ENCODE measurements at regions not wholly inside any gene's neighbourhood (a gene's known extent, or its start where the extent isn't known, plus 50 kb on each side); places are given as distances from the start of the nearest gene placed in this dataset.

- Histone ChIP-seq H3K9me2 (ENCODE audit: insufficient read depth) (no peaks in the 10 kb centered on the region), H3K27ac (ENCODE audit: low read depth, low read length) (no peak overlapping the region), H3K36me3 (ENCODE audit: control insufficient read depth in 1 of 2, insufficient read depth in 2 of 2, low read length in 2 of 2) (no peaks in the 10 kb centered on the region), H4K20me1 (ENCODE audit: insufficient read depth) (no peaks in the 10 kb centered on the region), H3K9ac (ENCODE audit: low read length) (no peak overlapping the region), H3K9me3 (ENCODE audit: control insufficient read depth in 1 of 2, insufficient read depth in 1 of 2, low read depth in 1 of 2, low read length in 2 of 2) (no peaks in the 10 kb centered on the region), H2AFZ (ENCODE audit: low read depth, low read length, poor library complexity, severe bottlenecking) (no peak overlapping the region), H3K4me1 (ENCODE audit: control insufficient read depth in 1 of 2, insufficient read depth in 2 of 2, low read length in 2 of 2) (no peaks in the 10 kb centered on the region), H3K27me3 (ENCODE audit: insufficient read depth, low read length) (0 out of 2 replicates have a peak, but pooled peaks cover 4% of the 10 kb centered on the region), H3K79me2 (ENCODE audit: insufficient read depth, low read length) (no peaks in the 10 kb centered on the region), H3K4me3 (replicated peaks in 1 of 2; ENCODE audit: low read depth in 1 of 2, low read length in 2 of 2) (no peak overlapping the region), H3K4me2 (ENCODE audit: low read length) (no peak overlapping the region)
- BruUV-seq (replicated peaks) = no TSS peak
- RAD21 ChIA-PET (ENCODE audit: low non-redundant PET in 1 of 2, low total read pairs in 2 of 2, uncharacterized antibody in 2 of 2, unreplicated experiment in 2 of 2) = no interaction called here
- CTCF ChIA-PET = no interaction called here
- intact Hi-C loops (cut with micrococcal nuclease) = no loop called here
- POLR2A ChIA-PET = no interaction called here
- ATAC-seq (no peak), DNase-seq (ENCODE audit: low read depth, low spot score) (no peak)
- TF ChIP-seq MAX (IDR thresholded peaks at IDR 0.05) (no peak), JUND (IDR thresholded peaks at IDR 0.05) (no peak), POLR2A (IDR thresholded peaks at IDR 0.05; ENCODE audit: borderline replicate concordance, extremely low read depth, insufficient read depth, insufficient read length) (no peak), ZFX (IDR thresholded peaks at IDR 0.05) (no peak), ELF1 (IDR thresholded peaks at IDR 0.05; ENCODE audit: borderline replicate concordance, low read depth) (no peak), CBX3 (IDR thresholded peaks at IDR 0.05; ENCODE audit: low read depth) (no peak), YY1 (IDR thresholded peaks at IDR 0.05; ENCODE audit: extremely low read depth, insufficient replicate concordance, low read depth, low read length) (no peak), SIN3A (IDR thresholded peaks at IDR 0.05; ENCODE audit: low read depth) (no peak), RAD21 (IDR thresholded peaks at IDR 0.05; ENCODE audit: low read depth) (no peak), SRF (IDR thresholded peaks at IDR 0.05; ENCODE audit: low read depth) (no peak), TCF7L2 (IDR thresholded peaks at IDR 0.05; ENCODE audit: borderline replicate concordance, extremely low read depth, insufficient read depth, insufficient read length) (no peak), SP1 (IDR thresholded peaks at IDR 0.05; ENCODE audit: low read depth) (no peak), FOSL1 (IDR thresholded peaks at IDR 0.05; ENCODE audit: low read depth) (no peak), EGR1 (IDR thresholded peaks at IDR 0.05; ENCODE audit: low read depth) (no peak), POLR2AphosphoS5 (IDR thresholded peaks at IDR 0.05; ENCODE audit: low read depth, low read length) (no peak), ATF3 (IDR thresholded peaks at IDR 0.05) (no peak), ZNF274 (IDR thresholded peaks at IDR 0.05; ENCODE audit: low read depth, low read length) (no peak), EZH2 (IDR thresholded peaks at IDR 0.05) (no peak)
- TF ChIP-seq, protein P1, sequence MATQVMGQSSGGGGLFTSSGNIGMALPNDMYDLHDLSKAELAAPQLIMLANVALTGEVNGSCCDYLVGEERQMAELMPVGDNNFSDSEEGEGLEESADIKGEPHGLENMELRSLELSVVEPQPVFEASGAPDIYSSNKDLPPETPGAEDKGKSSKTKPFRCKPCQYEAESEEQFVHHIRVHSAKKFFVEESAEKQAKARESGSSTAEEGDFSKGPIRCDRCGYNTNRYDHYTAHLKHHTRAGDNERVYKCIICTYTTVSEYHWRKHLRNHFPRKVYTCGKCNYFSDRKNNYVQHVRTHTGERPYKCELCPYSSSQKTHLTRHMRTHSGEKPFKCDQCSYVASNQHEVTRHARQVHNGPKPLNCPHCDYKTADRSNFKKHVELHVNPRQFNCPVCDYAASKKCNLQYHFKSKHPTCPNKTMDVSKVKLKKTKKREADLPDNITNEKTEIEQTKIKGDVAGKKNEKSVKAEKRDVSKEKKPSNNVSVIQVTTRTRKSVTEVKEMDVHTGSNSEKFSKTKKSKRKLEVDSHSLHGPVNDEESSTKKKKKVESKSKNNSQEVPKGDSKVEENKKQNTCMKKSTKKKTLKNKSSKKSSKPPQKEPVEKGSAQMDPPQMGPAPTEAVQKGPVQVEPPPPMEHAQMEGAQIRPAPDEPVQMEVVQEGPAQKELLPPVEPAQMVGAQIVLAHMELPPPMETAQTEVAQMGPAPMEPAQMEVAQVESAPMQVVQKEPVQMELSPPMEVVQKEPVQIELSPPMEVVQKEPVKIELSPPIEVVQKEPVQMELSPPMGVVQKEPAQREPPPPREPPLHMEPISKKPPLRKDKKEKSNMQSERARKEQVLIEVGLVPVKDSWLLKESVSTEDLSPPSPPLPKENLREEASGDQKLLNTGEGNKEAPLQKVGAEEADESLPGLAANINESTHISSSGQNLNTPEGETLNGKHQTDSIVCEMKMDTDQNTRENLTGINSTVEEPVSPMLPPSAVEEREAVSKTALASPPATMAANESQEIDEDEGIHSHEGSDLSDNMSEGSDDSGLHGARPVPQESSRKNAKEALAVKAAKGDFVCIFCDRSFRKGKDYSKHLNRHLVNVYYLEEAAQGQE (IDR thresholded peaks at IDR 0.05; ENCODE audit: low read depth) = no peak
- TF ChIP-seq, protein P2, sequence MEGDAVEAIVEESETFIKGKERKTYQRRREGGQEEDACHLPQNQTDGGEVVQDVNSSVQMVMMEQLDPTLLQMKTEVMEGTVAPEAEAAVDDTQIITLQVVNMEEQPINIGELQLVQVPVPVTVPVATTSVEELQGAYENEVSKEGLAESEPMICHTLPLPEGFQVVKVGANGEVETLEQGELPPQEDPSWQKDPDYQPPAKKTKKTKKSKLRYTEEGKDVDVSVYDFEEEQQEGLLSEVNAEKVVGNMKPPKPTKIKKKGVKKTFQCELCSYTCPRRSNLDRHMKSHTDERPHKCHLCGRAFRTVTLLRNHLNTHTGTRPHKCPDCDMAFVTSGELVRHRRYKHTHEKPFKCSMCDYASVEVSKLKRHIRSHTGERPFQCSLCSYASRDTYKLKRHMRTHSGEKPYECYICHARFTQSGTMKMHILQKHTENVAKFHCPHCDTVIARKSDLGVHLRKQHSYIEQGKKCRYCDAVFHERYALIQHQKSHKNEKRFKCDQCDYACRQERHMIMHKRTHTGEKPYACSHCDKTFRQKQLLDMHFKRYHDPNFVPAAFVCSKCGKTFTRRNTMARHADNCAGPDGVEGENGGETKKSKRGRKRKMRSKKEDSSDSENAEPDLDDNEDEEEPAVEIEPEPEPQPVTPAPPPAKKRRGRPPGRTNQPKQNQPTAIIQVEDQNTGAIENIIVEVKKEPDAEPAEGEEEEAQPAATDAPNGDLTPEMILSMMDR (IDR thresholded peaks at IDR 0.05 in 2 of 3, conservative IDR thresholded peaks at IDR 0.05 in 1 of 3; ENCODE audit: borderline replicate concordance in 1 of 3, insufficient read depth in 1 of 3, low read depth in 2 of 3, low read length in 2 of 3) = no peak
These were observed 1399.9 kb downstream of the BRD1 start for GRCh38 chr22:48427731-48428211.
